ENCODE measurements at regions not wholly inside any gene's neighbourhood (a gene's known extent, or its start where the extent isn't known, plus 50 kb on each side); places are given as distances from the start of the nearest gene placed in this dataset.

DNA sequence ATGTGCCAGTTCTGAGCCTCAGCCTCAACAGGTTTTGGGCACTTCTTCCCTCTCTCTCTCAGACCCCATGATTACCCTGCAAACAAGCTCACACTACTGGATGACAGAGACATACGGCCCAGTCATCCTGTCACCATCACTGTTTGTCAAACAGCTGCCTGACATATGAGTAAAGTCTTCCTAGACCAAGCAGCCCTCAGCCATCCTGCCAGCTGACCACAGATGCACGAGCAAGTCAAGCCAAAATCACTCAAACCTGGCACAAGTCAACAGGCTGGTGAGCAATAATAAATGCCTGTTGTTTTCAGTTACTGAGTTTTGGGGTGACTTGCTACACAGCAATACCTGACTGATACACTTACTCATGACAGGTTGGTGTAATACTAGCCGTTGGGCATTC is 75.5 kb upstream of the KLF7 start:
- 89 to 90% (median 90%) methylated on average over 3 of the region's 3 CpGs for WGBS, 3 donors
- no peak overlapping the region for H3K27ac ChIP-seq
- H3K4me1 ChIP-seq (ENCODE audit: insufficient read depth), result peaks cover 3% of the 10 kb centered on the region
- no peak for DNase-seq
- no peaks in the 10 kb centered on the region for H3K27me3 ChIP-seq
- TF ChIP-seq, protein P1, sequence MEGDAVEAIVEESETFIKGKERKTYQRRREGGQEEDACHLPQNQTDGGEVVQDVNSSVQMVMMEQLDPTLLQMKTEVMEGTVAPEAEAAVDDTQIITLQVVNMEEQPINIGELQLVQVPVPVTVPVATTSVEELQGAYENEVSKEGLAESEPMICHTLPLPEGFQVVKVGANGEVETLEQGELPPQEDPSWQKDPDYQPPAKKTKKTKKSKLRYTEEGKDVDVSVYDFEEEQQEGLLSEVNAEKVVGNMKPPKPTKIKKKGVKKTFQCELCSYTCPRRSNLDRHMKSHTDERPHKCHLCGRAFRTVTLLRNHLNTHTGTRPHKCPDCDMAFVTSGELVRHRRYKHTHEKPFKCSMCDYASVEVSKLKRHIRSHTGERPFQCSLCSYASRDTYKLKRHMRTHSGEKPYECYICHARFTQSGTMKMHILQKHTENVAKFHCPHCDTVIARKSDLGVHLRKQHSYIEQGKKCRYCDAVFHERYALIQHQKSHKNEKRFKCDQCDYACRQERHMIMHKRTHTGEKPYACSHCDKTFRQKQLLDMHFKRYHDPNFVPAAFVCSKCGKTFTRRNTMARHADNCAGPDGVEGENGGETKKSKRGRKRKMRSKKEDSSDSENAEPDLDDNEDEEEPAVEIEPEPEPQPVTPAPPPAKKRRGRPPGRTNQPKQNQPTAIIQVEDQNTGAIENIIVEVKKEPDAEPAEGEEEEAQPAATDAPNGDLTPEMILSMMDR (IDR thresholded peaks at IDR 0.05), result no peak
- TF ChIP-seq POLR2A (IDR thresholded peaks at IDR 0.05), result no peak
- no peak for TF ChIP-seq EP300 (IDR thresholded peaks at IDR 0.05)
- H3K9me3 ChIP-seq, result no peaks in the 10 kb centered on the region
- H3K4me3 ChIP-seq, result no peak overlapping the region
- no peaks in the 10 kb centered on the region for H3K36me3 ChIP-seq
- intact Hi-C loops (cut with DNase I), result no loop called here

DNA sequence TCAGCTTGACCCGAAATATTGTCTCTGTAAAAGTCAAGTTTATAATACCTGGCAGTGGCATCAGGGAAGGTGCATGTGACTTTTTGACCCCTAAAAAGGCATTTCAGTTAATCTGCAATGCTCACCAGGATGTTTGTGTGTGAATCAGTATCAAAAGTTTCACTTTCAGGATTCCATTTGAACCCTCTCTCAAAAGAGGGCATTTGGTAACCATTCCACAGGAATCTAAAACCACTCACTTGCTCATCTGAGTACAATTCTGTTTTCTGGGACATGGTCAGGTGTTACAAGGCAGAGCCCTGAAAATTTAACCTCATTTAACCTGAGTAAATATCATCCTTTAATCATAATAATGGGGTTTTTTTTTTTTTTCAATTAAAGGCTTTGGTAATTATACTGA is 77.9 kb upstream of the KLF7 start:
- Histone ChIP-seq H3K36me3 (no peaks in the 10 kb centered on the region), H3K27ac (no peak overlapping the region), H3K9me3 (no peaks in the 10 kb centered on the region), H3K4me3 (no peak overlapping the region), H3K4me1 (ENCODE audit: insufficient read depth) (peaks cover 3% of the 10 kb centered on the region), H3K27me3 (no peaks in the 10 kb centered on the region)
- no peak for DNase-seq
- WGBS, 3 donors, result 94 to 96% (median 95%) methylated on average over 1 of the region's 1 CpG
- TF ChIP-seq POLR2A (IDR thresholded peaks at IDR 0.05), result no peak
- no peak for TF ChIP-seq EP300 (IDR thresholded peaks at IDR 0.05)
- TF ChIP-seq, protein P1 (IDR thresholded peaks at IDR 0.05), result no peak
- intact Hi-C loops (cut with DNase I), result no loop called here

GRCh38 chr2:207244971-207245925 is 79.5 kb upstream of the KLF7 start:
- Histone ChIP-seq H3K36me3 (no peaks in the 10 kb centered on the region), H3K27me3 (no peaks in the 10 kb centered on the region), H3K9me3 (no peaks in the 10 kb centered on the region), H3K4me1 (ENCODE audit: insufficient read depth) (no peaks in the 10 kb centered on the region), H3K27ac (no peak overlapping the region), H3K4me3 (no peak overlapping the region)
- intact Hi-C loops (cut with DNase I), result no loop called here
- TF ChIP-seq POLR2A (IDR thresholded peaks at IDR 0.05) (no peak), EP300 (IDR thresholded peaks at IDR 0.05) (no peak)
- TF ChIP-seq, protein P1 (IDR thresholded peaks at IDR 0.05), result no peak
- WGBS, 3 donors, result 72 to 73% (median 72%) methylated on average over 7 of the region's 7 CpGs
- no peak for DNase-seq

- intact Hi-C loops (cut with DNase I), result no loop called here
- H3K27me3 ChIP-seq, result no peaks in the 10 kb centered on the region
- no peaks in the 10 kb centered on the region for H3K9me3 ChIP-seq
- TF ChIP-seq EP300 (IDR thresholded peaks at IDR 0.05) (no peak), POLR2A (IDR thresholded peaks at IDR 0.05) (no peak)
- TF ChIP-seq, protein P1 (IDR thresholded peaks at IDR 0.05), result no peak
- no peak for DNase-seq
- no peak overlapping the region for H3K4me3 ChIP-seq
- WGBS, 3 donors, result 93 to 98% (median 96%) methylated on average over 4 of the region's 4 CpGs
- no peaks in the 10 kb centered on the region for H3K36me3 ChIP-seq
- no peak overlapping the region for H3K27ac ChIP-seq
- no peaks in the 10 kb centered on the region for H3K4me1 ChIP-seq (ENCODE audit: insufficient read depth)
These were observed 83.1 kb upstream of the KLF7 start for GRCh38 chr2:207248702-207249377.

Measured in ovary (tissue), 7 donors.